ENCODE measurements at regions not wholly inside any gene's neighbourhood (a gene's known extent, or its start where the extent isn't known, plus 50 kb on each side); places are given as distances from the start of the nearest gene placed in this dataset.

DNA sequence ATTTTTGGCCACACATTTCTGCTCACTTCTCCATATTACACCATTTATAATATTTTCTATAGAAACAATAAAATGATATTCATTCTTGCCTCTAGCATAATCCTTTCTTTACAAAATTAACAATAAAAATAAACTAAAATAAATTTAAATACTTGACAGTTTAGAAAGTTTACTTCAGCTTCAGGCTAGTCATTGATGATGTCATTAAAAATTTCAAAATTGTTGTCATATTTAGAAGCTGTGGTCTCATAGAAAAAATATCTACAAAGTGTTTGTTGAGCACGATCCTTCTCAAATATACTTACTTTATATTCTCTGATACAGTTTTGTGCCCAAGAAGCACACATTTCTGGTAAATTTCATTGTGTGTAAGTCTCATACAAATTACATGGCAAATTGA lies 717.4 kb upstream of the CITED2 start:
- no peak for TF ChIP-seq POLR2A (IDR thresholded peaks at IDR 0.05)
- TF ChIP-seq, protein P1, sequence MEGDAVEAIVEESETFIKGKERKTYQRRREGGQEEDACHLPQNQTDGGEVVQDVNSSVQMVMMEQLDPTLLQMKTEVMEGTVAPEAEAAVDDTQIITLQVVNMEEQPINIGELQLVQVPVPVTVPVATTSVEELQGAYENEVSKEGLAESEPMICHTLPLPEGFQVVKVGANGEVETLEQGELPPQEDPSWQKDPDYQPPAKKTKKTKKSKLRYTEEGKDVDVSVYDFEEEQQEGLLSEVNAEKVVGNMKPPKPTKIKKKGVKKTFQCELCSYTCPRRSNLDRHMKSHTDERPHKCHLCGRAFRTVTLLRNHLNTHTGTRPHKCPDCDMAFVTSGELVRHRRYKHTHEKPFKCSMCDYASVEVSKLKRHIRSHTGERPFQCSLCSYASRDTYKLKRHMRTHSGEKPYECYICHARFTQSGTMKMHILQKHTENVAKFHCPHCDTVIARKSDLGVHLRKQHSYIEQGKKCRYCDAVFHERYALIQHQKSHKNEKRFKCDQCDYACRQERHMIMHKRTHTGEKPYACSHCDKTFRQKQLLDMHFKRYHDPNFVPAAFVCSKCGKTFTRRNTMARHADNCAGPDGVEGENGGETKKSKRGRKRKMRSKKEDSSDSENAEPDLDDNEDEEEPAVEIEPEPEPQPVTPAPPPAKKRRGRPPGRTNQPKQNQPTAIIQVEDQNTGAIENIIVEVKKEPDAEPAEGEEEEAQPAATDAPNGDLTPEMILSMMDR (IDR thresholded peaks at IDR 0.05): no peak

Data from Peyer's patch (tissue), 4 donors.